ENCODE measurements at regions not wholly inside any gene's neighbourhood (a gene's known extent, or its start where the extent isn't known, plus 50 kb on each side); places are given as distances from the start of the nearest gene placed in this dataset.

DNA sequence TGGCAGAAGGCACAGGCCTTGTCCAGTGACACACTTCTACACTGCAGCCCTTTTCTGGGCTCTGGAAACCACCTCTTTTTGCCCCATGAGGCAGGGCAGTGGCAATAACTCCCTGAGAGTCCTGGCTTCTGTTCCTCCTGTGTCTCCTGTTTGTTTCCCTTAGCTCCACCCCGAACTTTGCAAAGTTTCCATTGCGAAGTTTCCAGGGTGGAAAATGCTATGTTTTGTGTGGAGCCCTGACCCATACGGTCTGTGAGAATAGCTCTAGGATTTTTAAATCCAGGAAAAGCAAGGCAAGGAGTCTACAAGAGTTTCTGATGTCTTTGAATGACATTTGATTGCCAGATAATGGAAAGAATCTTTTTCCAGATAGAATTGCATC, 92.2 kb upstream of the AKR1E2 start:
- TF ChIP-seq, protein P1, sequence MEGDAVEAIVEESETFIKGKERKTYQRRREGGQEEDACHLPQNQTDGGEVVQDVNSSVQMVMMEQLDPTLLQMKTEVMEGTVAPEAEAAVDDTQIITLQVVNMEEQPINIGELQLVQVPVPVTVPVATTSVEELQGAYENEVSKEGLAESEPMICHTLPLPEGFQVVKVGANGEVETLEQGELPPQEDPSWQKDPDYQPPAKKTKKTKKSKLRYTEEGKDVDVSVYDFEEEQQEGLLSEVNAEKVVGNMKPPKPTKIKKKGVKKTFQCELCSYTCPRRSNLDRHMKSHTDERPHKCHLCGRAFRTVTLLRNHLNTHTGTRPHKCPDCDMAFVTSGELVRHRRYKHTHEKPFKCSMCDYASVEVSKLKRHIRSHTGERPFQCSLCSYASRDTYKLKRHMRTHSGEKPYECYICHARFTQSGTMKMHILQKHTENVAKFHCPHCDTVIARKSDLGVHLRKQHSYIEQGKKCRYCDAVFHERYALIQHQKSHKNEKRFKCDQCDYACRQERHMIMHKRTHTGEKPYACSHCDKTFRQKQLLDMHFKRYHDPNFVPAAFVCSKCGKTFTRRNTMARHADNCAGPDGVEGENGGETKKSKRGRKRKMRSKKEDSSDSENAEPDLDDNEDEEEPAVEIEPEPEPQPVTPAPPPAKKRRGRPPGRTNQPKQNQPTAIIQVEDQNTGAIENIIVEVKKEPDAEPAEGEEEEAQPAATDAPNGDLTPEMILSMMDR (IDR thresholded peaks at IDR 0.05) = no peak
- Histone ChIP-seq H3K4me3 (no peak overlapping the region), H3K27me3 (no peaks in the 10 kb centered on the region), H3K4me1 (no peaks in the 10 kb centered on the region), H3K9me3 (no peaks in the 10 kb centered on the region), H3K36me3 (no peaks in the 10 kb centered on the region), H3K27ac (no peak overlapping the region)
- no peak for DNase-seq
- no peak for ATAC-seq
- intact Hi-C loops (cut with DNase I) = no loop called here

DNA sequence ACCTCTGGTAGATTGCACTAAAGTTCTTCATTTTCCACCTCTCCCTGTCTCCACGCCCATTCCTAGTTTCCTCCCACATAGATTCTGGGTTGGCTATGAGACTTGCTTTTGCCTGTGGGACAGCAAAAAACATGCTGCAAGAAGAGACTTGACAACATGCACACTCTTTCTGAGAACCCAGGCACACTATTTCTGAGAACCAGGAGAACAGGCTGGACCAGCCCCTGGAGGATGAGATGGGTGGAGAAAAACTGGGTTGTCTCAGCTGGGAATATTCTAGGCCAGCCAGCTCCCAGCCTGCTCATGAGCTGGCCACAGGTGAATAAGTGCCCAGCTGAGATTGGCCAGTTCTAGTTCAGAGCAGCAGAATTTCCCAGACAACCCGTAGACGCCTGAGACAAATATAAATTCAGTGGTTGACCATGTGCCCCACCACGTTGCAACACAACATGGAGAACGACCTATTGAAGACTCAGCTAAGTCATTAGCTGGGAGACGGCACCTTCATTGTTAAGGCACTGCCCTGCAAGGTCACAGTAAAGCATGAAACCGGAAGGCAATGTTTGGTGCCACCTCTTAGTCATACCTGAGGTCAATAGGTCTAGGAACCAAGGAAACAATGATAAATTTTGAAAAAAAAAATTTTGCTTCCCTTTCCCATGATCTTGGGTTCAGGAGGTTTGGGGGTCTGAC, 92.7 kb upstream of the AKR1E2 start:
- no peaks in the 10 kb centered on the region for H3K9me3 ChIP-seq
- H3K27me3 ChIP-seq = no peaks in the 10 kb centered on the region
- H3K36me3 ChIP-seq = no peaks in the 10 kb centered on the region
- no peaks in the 10 kb centered on the region for H3K4me1 ChIP-seq
- H3K27ac ChIP-seq = no peak overlapping the region
- no peak overlapping the region for H3K4me3 ChIP-seq
- intact Hi-C loops (cut with DNase I) = no loop called here
- no peak for DNase-seq
- TF ChIP-seq, protein P1 (IDR thresholded peaks at IDR 0.05) = no peak
- no peak for ATAC-seq

DNA sequence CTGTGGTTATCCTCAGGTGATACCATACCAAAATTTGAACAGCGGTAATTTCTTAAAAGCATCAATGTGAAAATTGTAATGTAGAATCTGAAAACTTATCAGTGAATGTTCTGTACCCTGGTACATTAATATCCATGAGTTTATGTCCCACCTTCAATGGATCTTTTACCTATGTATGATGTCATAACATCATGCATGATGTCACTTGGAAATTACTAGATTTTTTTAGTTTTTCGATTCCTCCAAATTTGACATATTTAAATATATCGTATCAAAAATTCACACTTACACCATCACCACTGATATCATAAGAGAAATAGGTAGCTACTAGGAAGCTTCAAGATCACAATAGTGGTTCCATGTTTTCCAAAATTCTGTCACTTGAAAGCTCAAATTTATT, 95.0 kb upstream of the AKR1E2 start:
- no peak overlapping the region for H3K4me3 ChIP-seq
- intact Hi-C loops (cut with DNase I) = no loop called here

DNA sequence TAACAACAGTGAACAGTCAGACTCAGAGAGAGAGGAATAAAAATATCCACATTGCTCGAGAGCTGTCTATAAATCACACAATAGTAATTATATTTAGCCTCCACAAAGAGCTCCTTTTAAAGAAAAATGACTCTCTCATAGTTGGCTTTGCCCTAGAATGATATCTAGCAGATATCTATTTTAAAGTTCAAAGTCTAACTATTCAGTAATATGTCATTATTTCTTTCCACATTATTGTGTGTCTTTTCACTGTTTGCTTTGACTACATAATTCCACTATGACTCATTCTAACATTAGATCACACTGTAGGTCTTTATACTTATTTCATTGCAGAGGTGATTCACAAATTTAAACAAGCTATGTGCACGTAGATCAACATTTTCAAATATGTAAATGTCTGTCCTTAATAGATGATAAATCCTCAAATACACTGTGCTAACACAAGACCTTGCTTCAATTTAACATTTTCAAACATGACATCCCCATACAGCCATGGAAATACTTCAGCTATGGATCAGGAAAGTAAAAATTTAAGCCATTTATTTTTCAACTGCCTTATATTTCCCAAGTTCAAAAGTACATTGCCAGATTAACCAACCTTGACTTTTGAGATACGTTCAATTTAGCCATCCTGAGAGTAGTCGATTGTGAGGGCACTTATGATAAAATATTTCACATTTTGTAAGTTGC, 99.9 kb upstream of the AKR1E2 start:
- peak; percentile 76 for ATAC-seq
- Histone ChIP-seq H3K27ac (no peak overlapping the region), H3K4me3 (no peak overlapping the region)

More for the DNA sequence above, 95.0 kb upstream of the AKR1E2 start:
- no peaks in the 10 kb centered on the region for H3K27me3 ChIP-seq
- ATAC-seq (no peak), DNase-seq (no peak)
- no peaks in the 10 kb centered on the region for H3K36me3 ChIP-seq
- H3K4me1 ChIP-seq = no peaks in the 10 kb centered on the region
- H3K27ac ChIP-seq = no peak overlapping the region
- TF ChIP-seq, protein P1 (IDR thresholded peaks at IDR 0.05) = no peak
- no peaks in the 10 kb centered on the region for H3K9me3 ChIP-seq

DNA sequence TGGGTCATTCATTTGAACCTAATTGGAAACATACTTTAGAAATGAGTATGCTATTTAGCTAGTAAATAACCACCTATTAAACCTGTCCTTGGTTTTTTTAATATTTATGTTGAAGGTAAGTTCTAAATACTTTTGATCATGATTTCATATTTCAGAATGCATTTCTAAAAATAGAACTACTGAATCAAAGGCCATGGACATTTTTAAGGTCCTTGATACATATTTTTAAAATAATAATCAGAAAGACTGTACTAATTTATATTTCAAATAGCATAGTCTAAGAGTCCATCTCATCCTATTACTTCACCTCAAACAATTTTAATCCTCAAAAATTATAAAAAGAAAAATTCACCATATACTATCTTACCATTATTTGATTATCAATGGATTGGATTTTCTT, 102.1 kb upstream of the AKR1E2 start:
- H3K27ac ChIP-seq = no peak overlapping the region
- TF ChIP-seq, protein P1 (IDR thresholded peaks at IDR 0.05) = no peak
- no peaks in the 10 kb centered on the region for H3K27me3 ChIP-seq
- no peaks in the 10 kb centered on the region for H3K9me3 ChIP-seq
- ATAC-seq = no peak
- intact Hi-C loops (cut with DNase I) = no loop called here
- no peak for DNase-seq
- no peaks in the 10 kb centered on the region for H3K4me1 ChIP-seq
- H3K36me3 ChIP-seq = no peaks in the 10 kb centered on the region
- H3K4me3 ChIP-seq = no peak overlapping the region

More for the DNA sequence above, 99.9 kb upstream of the AKR1E2 start:
- Histone ChIP-seq H3K36me3 (no peaks in the 10 kb centered on the region), H3K27me3 (no peaks in the 10 kb centered on the region), H3K4me1 (no peaks in the 10 kb centered on the region), H3K9me3 (no peaks in the 10 kb centered on the region)
- no peak for DNase-seq
- TF ChIP-seq, protein P1 (IDR thresholded peaks at IDR 0.05) = no peak
- intact Hi-C loops (cut with DNase I) = no loop called here

Measured in left lung (tissue), 4 donors.